CD4-positive, CD25-positive, alpha-beta regulatory T cell (primary cell): ENCODE measurements at regions not wholly inside any gene's neighbourhood (a gene's known extent, or its start where the extent isn't known, plus 50 kb on each side); places are given as distances from the start of the nearest gene placed in this dataset.

Experiments used
- ATAC-seq, 2 donors: fragments of 150-1000 bp; cut with Tn5 transposase; one replicate each; pipeline ENCODE4 v1.10.0; 2021; ENCODE audit warnings: low read depth in 2 of 2, moderate number of reproducible peaks in 2 of 2, moderate library complexity in 1 of 2
- DNase-seq, 3 donors: peaks; one replicate each; pipeline versions ENCODE4 v3.0.0 to v3.0.0-alpha.2; 2012 to 2022; ENCODE audit warnings: mixed read lengths in 1 of 3
- H3K27ac ChIP-seq: one replicate; pipeline ENCODE4 v1.7.0; 2013; ENCODE audit warnings: mild to moderate bottlenecking, low read length; ENCODE audit not compliant: insufficient read depth, poor library complexity, severe bottlenecking
- H3K27me3 ChIP-seq: one replicate; pipeline ENCODE4 v1.7.0; 2013; ENCODE audit warnings: low read length; ENCODE audit not compliant: control insufficient read depth, insufficient read depth
- H3K36me3 ChIP-seq: one replicate; pipeline ENCODE4 v1.7.0; 2013; ENCODE audit warnings: mild to moderate bottlenecking, low read length, moderate library complexity; ENCODE audit not compliant: control insufficient read depth, insufficient read depth
- H3K4me1 ChIP-seq: 2 replicates; pipeline ENCODE4 v1.7.0; 2013; ENCODE audit warnings: mild to moderate bottlenecking, low read length; ENCODE audit not compliant: insufficient read depth, control insufficient read depth, poor library complexity, severe bottlenecking
- H3K4me3 ChIP-seq: one replicate; pipeline ENCODE4 v1.7.0; 2013; ENCODE audit warnings: low read depth, mild to moderate bottlenecking, low read length, moderate library complexity
- H3K9me3 ChIP-seq, 2 experiments: 1 replicate in 1 of 2; 2 replicates in 1 of 2; pipeline ENCODE4 v1.7.0; 2013; ENCODE audit warnings: low read length in 2 of 2, mild to moderate bottlenecking in 1 of 2, moderate library complexity in 1 of 2; ENCODE audit not compliant: control insufficient read depth in 2 of 2
- H3K27ac Mint-ChIP-seq, 3 donors: one replicate each; pipeline ENCODE4 v1.8.0; 2020 to 2022; ENCODE audit warnings: mild to moderate bottlenecking in 3 of 3, mixed read lengths in 3 of 3, moderate library complexity in 2 of 3
- H3K27me3 Mint-ChIP-seq: one replicate; pipeline ENCODE4 v1.8.0; 2022; ENCODE audit warnings: mild to moderate bottlenecking, mixed read lengths
- H3K36me3 Mint-ChIP-seq: one replicate; pipeline ENCODE4 v1.8.0; 2020; ENCODE audit warnings: mixed read lengths
- H3K4me1 Mint-ChIP-seq, 4 donors: one replicate each; pipeline ENCODE4 v1.8.0; 2020 to 2022; ENCODE audit warnings: mixed read lengths in 4 of 4, mild to moderate bottlenecking in 1 of 4
- H3K4me3 Mint-ChIP-seq, 4 donors: one replicate each; pipeline ENCODE4 v1.8.0; 2020 to 2022; ENCODE audit warnings: mild to moderate bottlenecking in 4 of 4, mixed read lengths in 4 of 4, moderate library complexity in 3 of 4
- H3K9me3 Mint-ChIP-seq, 7 donors: one replicate each; pipeline ENCODE4 v1.8.0; 2020 to 2022; ENCODE audit warnings: mixed read lengths in 7 of 7, mild to moderate bottlenecking in 3 of 7, moderate library complexity in 2 of 7

- Mint-ChIP-seq H3K27me3 (peaks cover 12% of the 10 kb centered on the region), H3K27ac (no peak overlapping the region), H3K36me3 (no peaks in the 10 kb centered on the region), H3K4me1 (no peaks in the 10 kb centered on the region), H3K4me3 (no peak overlapping the region), H3K9me3 (peaks cover 0 to 18% (median 3%) of the 10 kb centered on the region in 7 donors)
- Histone ChIP-seq H3K4me3 (no peak overlapping the region), H3K9me3 (peaks cover 6 to 8% of the 10 kb centered on the region in 2 experiments), H3K27ac (no peak overlapping the region), H3K36me3 (no peaks in the 10 kb centered on the region), H3K27me3 (no peaks in the 10 kb centered on the region), H3K4me1 (no peaks in the 10 kb centered on the region)
- DNase-seq (no peak), ATAC-seq (no peak)
Measured at GRCh38 chr10:21199501-21199900, 302.4 kb upstream of the NEBL start.

GRCh38 chr10:21197838-21198237, 300.7 kb upstream of the NEBL start:
- H3K9me3 Mint-ChIP-seq = peaks cover 0 to 18% (median 4%) of the 10 kb centered on the region in 7 donors
- no peaks in the 10 kb centered on the region for H3K36me3 Mint-ChIP-seq

GRCh38 chr10:21196822-21197395, 299.8 kb upstream of the NEBL start:
- no peaks in the 10 kb centered on the region for H3K27me3 ChIP-seq
- H3K9me3 Mint-ChIP-seq = peaks cover 0 to 18% (median 5%) of the 10 kb centered on the region in 7 donors
- peaks cover 24% of the 10 kb centered on the region for H3K27me3 Mint-ChIP-seq
- H3K4me3 ChIP-seq = no peak overlapping the region
- H3K4me1 ChIP-seq = no peaks in the 10 kb centered on the region
- H3K27ac Mint-ChIP-seq = no peak overlapping the region
- H3K9me3 ChIP-seq = peaks cover 6 to 10% of the 10 kb centered on the region in 2 experiments
- H3K36me3 Mint-ChIP-seq = no peaks in the 10 kb centered on the region
- no peak overlapping the region for H3K4me3 Mint-ChIP-seq
- H3K4me1 Mint-ChIP-seq = no peaks in the 10 kb centered on the region
- ATAC-seq (no peak), DNase-seq (no peak)
- H3K36me3 ChIP-seq = no peaks in the 10 kb centered on the region
- H3K27ac ChIP-seq = no peak overlapping the region

More at GRCh38 chr10:21197838-21198237, 300.7 kb upstream of the NEBL start:
- Mint-ChIP-seq H3K27ac (no peak overlapping the region), H3K27me3 (peaks cover 22% of the 10 kb centered on the region), H3K4me1 (no peaks in the 10 kb centered on the region), H3K4me3 (no peak overlapping the region)
- Histone ChIP-seq H3K27ac (no peak overlapping the region), H3K36me3 (no peaks in the 10 kb centered on the region), H3K27me3 (no peaks in the 10 kb centered on the region), H3K9me3 (peaks cover 6 to 10% of the 10 kb centered on the region in 2 experiments), H3K4me1 (no peaks in the 10 kb centered on the region), H3K4me3 (no peak overlapping the region)
- DNase-seq (no peak), ATAC-seq (no peak)

- Histone ChIP-seq H3K27ac (no peak overlapping the region), H3K9me3 (peaks cover 6 to 10% of the 10 kb centered on the region in 2 experiments), H3K36me3 (no peaks in the 10 kb centered on the region), H3K4me3 (no peak overlapping the region), H3K4me1 (no peaks in the 10 kb centered on the region), H3K27me3 (no peaks in the 10 kb centered on the region)
- Mint-ChIP-seq H3K4me1 (no peaks in the 10 kb centered on the region), H3K4me3 (no peak overlapping the region), H3K36me3 (no peaks in the 10 kb centered on the region), H3K27ac (no peak overlapping the region), H3K9me3 (peaks cover 0 to 18% (median 5%) of the 10 kb centered on the region in 7 donors), H3K27me3 (peaks cover 27% of the 10 kb centered on the region)
- DNase-seq (no peak), ATAC-seq (no peak)
Measured at GRCh38 chr10:21195252-21195651, 298.1 kb upstream of the NEBL start.

- DNase-seq = no peak
- Histone ChIP-seq H3K27me3 (no peaks in the 10 kb centered on the region), H3K4me1 (no peaks in the 10 kb centered on the region), H3K4me3 (no peak overlapping the region), H3K9me3 (peaks cover 6 to 10% of the 10 kb centered on the region in 2 experiments), H3K36me3 (no peaks in the 10 kb centered on the region), H3K27ac (no peak overlapping the region)
- no peak overlapping the region for H3K4me3 Mint-ChIP-seq
- no peaks in the 10 kb centered on the region for H3K36me3 Mint-ChIP-seq
- peaks cover 27% of the 10 kb centered on the region for H3K27me3 Mint-ChIP-seq
- H3K27ac Mint-ChIP-seq = no peak overlapping the region
- no peak for ATAC-seq
- H3K9me3 Mint-ChIP-seq = peaks cover 0 to 18% (median 7%) of the 10 kb centered on the region in 7 donors
- H3K4me1 Mint-ChIP-seq = no peaks in the 10 kb centered on the region
Measured at GRCh38 chr10:21194510-21194993, 297.4 kb upstream of the NEBL start.

- H3K4me3 ChIP-seq = no peak overlapping the region
- H3K9me3 ChIP-seq = peaks cover 2 to 7% of the 10 kb centered on the region in 2 experiments
- DNase-seq (no peak), ATAC-seq (no peak)
- H3K27ac ChIP-seq = no peak overlapping the region
- no peaks in the 10 kb centered on the region for H3K4me1 Mint-ChIP-seq
- H3K27me3 Mint-ChIP-seq = peaks cover 25% of the 10 kb centered on the region
- no peaks in the 10 kb centered on the region for H3K27me3 ChIP-seq
- H3K9me3 Mint-ChIP-seq = peaks cover 0 to 13% (median 7%) of the 10 kb centered on the region in 7 donors
- H3K4me1 ChIP-seq = no peaks in the 10 kb centered on the region
- H3K36me3 ChIP-seq = no peaks in the 10 kb centered on the region
- H3K4me3 Mint-ChIP-seq = no peak overlapping the region
- H3K27ac Mint-ChIP-seq = no peak overlapping the region
- H3K36me3 Mint-ChIP-seq = peaks cover 3% of the 10 kb centered on the region
Measured at GRCh38 chr10:21193196-21193595, 296.1 kb upstream of the NEBL start.

GRCh38 chr10:21191512-21191911, 294.4 kb upstream of the NEBL start:
- peaks cover 0 to 4% (median 0%) of the 10 kb centered on the region in 7 donors for H3K9me3 Mint-ChIP-seq
- no peak overlapping the region for H3K27ac ChIP-seq
- H3K4me3 ChIP-seq = no peak overlapping the region
- no peak overlapping the region for H3K27ac Mint-ChIP-seq
- H3K27me3 ChIP-seq = no peaks in the 10 kb centered on the region
- no peaks in the 10 kb centered on the region for H3K36me3 ChIP-seq
- peaks cover 0 to 2% of the 10 kb centered on the region in 2 experiments for H3K9me3 ChIP-seq
- ATAC-seq = no peak
- H3K4me1 ChIP-seq = no peaks in the 10 kb centered on the region
- H3K36me3 Mint-ChIP-seq = peaks cover 3% of the 10 kb centered on the region
- no peaks in the 10 kb centered on the region for H3K4me1 Mint-ChIP-seq
- peaks cover 16% of the 10 kb centered on the region for H3K27me3 Mint-ChIP-seq
- DNase-seq = no peak
- H3K4me3 Mint-ChIP-seq = no peak overlapping the region

GRCh38 chr10:21184984-21185383, 287.9 kb upstream of the NEBL start:
- H3K4me1 Mint-ChIP-seq = no peaks in the 10 kb centered on the region
- no peaks in the 10 kb centered on the region for H3K36me3 ChIP-seq
- no peak for ATAC-seq
- H3K36me3 Mint-ChIP-seq = peaks cover 3% of the 10 kb centered on the region
- DNase-seq = no peak
- no peak overlapping the region for H3K27ac ChIP-seq
- no peaks in the 10 kb centered on the region for H3K4me1 ChIP-seq
- no peak overlapping the region for H3K4me3 Mint-ChIP-seq
- no peak overlapping the region for H3K4me3 ChIP-seq
- peaks cover 4% of the 10 kb centered on the region for H3K27me3 Mint-ChIP-seq
- no peak overlapping the region for H3K27ac Mint-ChIP-seq
- peaks cover 0 to 7% (median 3%) of the 10 kb centered on the region in 7 donors for H3K9me3 Mint-ChIP-seq
- H3K27me3 ChIP-seq = no peaks in the 10 kb centered on the region
- H3K9me3 ChIP-seq = no peaks in the 10 kb centered on the region
